ENCODE measurements at regions not wholly inside any gene's neighbourhood (a gene's known extent, or its start where the extent isn't known, plus 50 kb on each side); places are given as distances from the start of the nearest gene placed in this dataset.

DNA sequence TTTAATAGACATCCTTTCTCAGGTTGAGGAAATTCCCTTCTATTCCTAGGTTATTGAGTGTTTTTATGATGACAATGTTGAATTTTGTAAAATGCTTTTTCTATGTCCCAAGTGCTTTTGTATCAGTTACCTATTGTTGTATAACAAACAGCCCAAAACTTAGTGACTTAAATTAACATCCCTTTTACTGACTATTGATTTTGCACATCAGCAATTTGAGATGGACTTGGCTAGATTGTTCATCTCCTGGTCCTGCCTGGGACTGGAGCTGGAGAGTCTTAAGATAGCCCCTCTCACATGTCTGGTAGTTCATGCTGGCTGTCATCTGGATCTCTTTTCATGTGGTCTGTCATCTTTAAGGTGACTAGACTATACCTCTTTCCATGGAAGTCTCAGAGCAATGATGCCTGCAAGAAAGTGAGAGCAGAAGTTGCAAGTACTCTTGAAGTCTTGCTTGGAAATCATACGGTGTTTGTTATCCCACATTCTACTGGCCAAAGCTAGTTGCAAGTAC, 132.6 kb downstream of the RPAP3 start:
- TF ChIP-seq CTCF (conservative IDR thresholded peaks at IDR 0.05; ENCODE audit: low read depth in 2 of 2) (no peak), POLR2AphosphoS5 (IDR thresholded peaks at IDR 0.05; ENCODE audit: low read depth) (no peak)

All from GM23338 (cell line).